C1 segment of cervical spinal cord (tissue), 14 donors: ENCODE measurements at regions not wholly inside any gene's neighbourhood (a gene's known extent, or its start where the extent isn't known, plus 50 kb on each side); places are given as distances from the start of the nearest gene placed in this dataset.

Experiments
- DNase-seq, 14 donors: peaks; one replicate each; lab custom pipeline; 2025; lab: John Stamatoyannopoulos, UW

- no peak for DNase-seq
Measured at GRCh38 chr2:45145073-45145899, 136.0 kb upstream of the SIX2 start.

DNA sequence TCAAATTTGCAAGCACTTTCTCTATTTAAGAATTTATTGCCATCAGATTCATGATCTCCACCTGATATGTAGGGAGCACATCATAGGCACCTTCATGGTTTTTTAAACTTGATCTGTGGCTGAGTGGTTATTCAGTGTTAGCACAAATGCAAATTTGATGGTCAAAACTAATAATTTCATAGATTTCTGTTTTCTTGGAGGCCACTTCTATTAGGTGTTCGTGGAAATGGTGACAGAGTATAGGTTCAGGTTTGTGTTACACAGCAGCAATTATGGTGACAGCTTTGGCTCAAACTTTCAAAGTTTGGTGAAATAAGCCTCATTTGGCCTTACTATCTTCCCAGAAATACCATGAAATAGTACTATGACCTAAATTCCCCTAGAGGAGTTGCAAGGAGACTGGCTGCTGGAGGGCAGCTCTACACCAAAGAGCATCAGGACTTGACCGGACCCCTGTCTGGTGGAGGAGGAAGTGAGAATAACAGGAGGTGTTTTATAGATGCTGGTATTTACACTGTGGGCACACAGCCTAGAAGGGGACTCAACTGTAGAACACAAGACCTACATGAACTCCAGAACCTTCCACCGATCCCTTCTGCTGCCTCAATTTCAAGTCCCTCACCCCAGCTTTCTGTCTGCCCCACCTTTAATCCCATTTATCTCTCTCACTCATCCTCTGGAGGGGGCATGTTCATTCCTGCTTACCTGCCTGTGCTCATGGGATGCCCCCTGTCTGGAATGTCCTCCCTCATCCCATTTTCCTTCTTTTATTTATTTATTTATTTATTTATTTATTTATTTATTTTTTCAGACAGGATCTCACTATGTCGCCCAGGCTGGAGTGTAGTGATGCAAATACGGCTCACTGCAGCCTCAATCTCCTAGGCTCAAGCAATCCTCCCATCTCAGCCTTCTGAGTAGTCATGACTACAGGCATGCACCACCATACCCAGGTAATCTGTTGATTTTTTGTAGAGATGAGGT is 132.9 kb upstream of the SIX2 start:
- no peak for DNase-seq

- no peak for DNase-seq
Measured at GRCh38 chr2:45140675-45141074, 131.4 kb upstream of the SIX2 start.

DNA sequence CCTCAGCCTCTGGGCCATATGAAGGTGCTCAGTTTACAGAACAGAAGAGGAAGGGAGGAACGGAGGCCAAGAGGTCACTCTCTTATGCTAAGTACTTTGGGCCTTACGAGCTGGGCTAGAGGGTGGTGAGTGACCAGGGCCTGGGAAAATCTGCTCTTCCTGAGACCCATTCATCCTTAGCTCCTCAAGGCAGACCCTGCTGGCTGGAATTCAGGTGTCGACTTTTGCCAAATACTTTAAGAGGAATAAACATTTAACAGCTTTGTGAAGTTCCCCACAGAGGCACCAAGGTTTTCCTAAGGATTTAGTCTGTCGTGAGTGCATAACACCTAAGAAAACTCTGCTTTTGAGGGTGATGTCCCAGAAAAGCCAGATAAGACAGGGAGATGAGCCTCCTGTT is 129.7 kb upstream of the SIX2 start:
- DNase-seq = no peak

DNA sequence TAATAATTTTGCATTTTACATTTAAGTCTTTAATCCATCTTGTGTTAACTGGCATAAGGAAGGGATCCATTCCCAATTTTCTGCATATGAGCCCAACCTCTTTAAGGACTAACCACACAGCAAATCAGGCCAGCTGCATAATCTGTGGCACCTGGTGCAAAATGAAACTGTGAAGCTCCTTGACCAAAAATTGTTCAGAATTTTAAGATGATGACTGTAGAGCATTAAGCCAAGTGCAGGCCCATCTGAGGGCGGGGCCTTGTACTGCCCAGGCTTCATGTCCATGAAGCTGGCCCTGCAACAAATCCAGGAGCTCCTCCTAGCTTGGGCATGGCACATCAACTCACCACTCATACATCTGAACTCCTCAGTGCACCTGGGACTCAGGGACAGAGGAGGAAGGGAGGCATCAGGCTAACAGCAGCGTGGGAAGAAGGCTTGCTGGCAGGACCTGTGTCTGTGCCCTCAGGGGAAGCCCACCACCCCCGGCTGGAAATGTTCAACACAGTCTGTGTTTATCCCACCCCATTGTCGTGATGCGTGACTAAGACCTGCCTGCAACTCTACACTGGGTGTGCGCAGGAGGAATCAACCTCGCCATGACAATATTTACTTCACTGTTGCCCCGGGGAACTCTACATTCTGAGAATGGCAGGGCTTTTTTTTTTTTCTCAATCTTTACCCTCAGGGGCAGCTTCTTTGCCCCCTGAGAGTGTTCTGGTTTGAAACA is 128.9 kb upstream of the SIX2 start:
- no peak for DNase-seq

- no peak for DNase-seq
Measured at GRCh38 chr2:45134726-45135125, 125.5 kb upstream of the SIX2 start.

GRCh38 chr2:45134014-45134413 is 124.8 kb upstream of the SIX2 start:
- DNase-seq = no peak

DNA sequence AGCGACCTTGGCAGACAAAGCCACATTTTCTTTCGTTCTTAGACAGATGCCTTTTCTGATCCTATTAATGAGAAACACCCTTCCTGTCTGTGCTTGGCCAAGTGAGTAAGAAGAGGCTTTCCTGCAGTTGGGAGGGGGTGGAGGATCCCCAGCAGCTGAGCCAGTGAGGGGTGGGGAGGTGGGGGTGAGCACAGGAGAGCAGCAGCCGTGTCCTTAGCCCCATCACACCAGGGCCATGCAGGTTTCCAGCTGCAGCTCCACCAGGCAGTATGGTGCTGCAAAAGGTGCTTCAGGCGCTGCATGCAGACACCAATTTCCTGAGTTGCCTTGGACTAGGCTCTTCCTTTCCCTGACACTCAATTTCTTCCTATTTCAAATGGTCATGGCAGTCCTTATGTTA is 123.3 kb upstream of the SIX2 start:
- no peak for DNase-seq

- no peak for DNase-seq
Measured at GRCh38 chr2:45131587-45131986, 122.3 kb upstream of the SIX2 start.

DNA sequence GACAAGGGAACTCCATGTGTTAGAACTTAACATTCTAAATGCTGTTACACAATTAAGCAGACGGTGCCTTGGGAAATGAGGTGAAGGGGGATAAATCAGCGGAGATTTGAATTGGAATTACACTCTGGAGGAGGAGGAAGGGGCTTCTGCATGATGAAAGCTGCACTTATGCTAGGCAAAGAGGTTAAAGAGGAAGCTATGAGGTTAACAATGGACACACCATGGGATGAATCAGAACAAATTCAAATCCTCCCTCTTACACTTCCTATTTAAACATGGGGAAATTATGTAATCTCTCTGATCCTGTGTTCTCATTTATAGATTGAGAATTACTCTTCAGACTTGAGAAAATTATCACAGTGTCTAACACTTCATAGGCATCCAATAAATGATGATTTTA is 121.5 kb upstream of the SIX2 start:
- no peak for DNase-seq

- no peak for DNase-seq
Measured at GRCh38 chr2:45128580-45128997, 119.3 kb upstream of the SIX2 start.

DNA sequence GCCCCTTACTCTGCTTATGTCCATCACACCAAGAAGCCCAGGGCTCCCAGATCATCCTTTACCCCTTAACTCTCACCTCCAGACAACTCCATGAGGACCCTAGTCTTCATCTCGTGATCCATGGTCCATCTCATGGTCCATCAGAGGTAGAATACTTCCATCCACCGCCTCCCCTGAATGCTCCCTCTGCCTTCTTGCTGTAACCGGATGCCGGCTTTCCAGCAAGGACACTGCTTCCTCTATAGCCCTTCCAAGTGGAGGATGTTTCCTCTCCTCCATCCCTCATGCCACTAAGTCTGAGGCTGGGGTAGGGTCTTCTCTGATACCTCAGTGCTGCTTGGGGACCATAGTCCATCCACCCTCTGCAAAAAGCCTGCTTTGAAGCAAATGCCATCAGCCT is 118.6 kb upstream of the SIX2 start:
- no peak for DNase-seq

- no peak for DNase-seq
Measured at GRCh38 chr2:45127321-45127720, 118.1 kb upstream of the SIX2 start.

GRCh38 chr2:45125232-45125631 is 116.0 kb upstream of the SIX2 start:
- no peak for DNase-seq

DNA sequence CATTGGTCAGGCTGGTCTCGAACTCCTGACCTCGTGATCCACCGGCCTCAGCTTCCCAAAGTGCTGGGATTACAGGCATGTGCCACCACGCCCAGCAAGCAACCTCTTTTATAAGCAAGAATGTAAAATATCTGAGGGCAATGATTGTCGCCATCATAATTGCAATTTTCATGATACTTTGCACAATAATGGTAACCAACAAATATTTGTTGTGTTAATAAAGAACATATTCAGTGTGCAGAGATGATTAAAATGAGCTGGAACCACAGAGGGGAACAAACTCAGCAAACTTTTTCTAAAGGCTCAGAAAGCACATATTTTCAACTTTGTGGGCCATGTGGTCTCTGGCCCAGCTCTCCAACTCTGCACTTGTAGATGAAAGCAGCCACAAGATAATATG is 115.2 kb upstream of the SIX2 start:
- no peak for DNase-seq

- no peak for DNase-seq
Measured at GRCh38 chr2:45123521-45124191, 114.4 kb upstream of the SIX2 start.

DNA sequence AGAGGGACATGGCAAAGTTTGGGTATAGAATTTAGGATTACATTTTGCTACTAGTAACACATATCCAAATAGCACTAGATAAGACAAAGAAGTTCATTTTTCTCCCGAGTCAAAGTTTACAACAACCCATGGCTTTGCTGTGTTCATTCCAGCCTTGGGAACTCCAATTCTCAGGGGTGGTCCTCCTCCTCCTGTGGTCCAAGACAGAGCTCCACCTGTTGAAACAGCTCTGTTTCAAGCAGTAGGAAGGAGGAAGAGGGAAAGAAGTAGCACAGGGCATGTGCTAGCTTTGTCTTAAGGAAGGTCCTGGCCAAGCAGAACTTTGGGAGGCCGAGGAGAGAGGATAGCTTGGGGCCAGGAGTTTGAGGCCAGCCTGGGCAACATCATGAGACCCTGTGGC is 113.8 kb upstream of the SIX2 start:
- no peak for DNase-seq

DNA sequence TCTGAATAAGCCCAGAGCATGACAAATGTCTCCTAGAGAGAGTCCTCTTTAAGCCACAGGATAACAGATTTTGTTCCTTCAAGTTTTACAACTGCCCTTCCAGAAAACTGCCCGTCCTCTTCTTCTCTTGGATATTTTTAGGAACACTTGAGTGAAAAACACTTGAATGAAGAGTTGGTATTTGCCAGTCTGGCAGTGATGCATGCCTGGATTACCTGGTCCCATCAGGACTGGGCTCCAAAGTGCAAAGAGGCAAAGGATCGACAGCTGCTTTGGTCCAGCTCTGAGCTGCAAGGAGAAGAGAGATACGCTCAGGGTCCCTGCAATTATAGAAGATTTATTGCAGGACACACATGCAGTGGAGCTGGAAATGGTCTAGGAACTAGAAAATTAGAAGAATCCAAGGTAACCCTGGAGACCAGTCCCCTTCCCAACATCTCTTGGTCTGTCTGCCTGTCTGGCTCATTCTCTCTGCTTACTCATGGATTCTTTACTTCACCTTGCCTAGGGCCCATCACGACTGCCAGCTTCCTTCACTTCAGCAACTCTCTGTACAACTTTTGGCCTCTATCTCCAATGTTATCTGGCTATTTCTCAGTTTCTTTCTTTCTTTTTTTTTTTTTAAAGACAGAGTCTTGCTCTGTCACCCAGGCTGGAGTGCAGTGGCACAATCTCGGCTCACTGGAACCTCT is 112.1 kb upstream of the SIX2 start:
- DNase-seq = no peak

DNA sequence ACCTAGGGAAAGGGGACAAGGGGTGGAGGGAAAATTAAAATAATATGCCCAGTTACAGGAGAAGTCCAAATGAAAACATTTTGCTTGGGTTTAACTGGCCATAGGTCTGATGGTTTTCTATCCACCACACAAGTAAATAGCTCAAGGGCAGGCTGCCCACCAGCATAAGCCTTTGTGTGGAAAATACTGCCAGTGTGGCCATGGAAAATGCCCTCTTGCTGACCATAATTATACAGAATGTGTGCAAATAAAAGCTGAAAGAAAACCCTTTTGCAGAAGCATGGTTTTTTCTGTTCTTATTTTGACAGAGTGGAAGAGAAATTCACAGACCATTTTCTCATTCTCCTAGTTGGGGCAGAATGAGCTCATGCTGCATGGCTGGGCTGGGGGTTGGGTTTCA is 111.3 kb upstream of the SIX2 start:
- no peak for DNase-seq

DNA sequence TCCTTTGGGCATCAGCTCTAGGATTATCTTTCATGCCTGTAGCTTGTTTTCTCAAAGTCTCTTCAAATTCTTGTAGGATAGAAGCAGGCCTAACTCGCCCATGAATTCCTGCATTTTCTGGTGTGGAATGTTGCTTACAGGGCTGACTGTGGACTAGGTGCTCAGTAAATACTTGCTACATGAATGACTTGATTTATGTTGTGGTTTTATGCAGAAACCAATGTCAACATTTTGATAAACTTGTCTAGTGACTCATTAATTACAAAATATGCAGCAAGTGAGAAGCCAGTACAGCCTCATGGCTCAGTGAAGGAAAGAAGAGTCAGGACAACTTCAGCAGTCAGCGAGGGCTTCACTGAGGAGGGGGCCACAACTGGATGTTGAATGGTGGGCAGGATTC is 110.6 kb upstream of the SIX2 start:
- DNase-seq = no peak

GRCh38 chr2:45119038-45119437 is 109.8 kb upstream of the SIX2 start:
- no peak for DNase-seq
